Muscle layer of colon (tissue), 2 donors: ENCODE measurements at regions not wholly inside any gene's neighbourhood (a gene's known extent, or its start where the extent isn't known, plus 50 kb on each side); places are given as distances from the start of the nearest gene placed in this dataset.

Experiments used
- H3K27ac ChIP-seq: one replicate; pipeline ENCODE4 v1.7.0; 2013; ENCODE audit warnings: low read depth, mild to moderate bottlenecking, low read length, moderate library complexity
- H3K27me3 ChIP-seq, 2 donors: one replicate each; pipeline ENCODE4 v1.7.0; 2013; ENCODE audit warnings: low read length in 2 of 2, mild to moderate bottlenecking in 2 of 2; ENCODE audit not compliant: insufficient read depth in 2 of 2, control insufficient read depth in 1 of 2
- H3K36me3 ChIP-seq: one replicate; pipeline ENCODE4 v1.7.0; 2013; ENCODE audit warnings: mild to moderate bottlenecking, low read length; ENCODE audit not compliant: insufficient read depth
- H3K4me1 ChIP-seq: one replicate; pipeline ENCODE4 v1.7.0; 2013; ENCODE audit warnings: mild to moderate bottlenecking, low read length; ENCODE audit not compliant: insufficient read depth
- H3K4me3 ChIP-seq, 2 donors: one replicate each; pipeline ENCODE4 v1.7.0; 2013; ENCODE audit warnings: low read length in 2 of 2, low read depth in 1 of 2, mild to moderate bottlenecking in 1 of 2, moderate library complexity in 1 of 2
- H3K9ac ChIP-seq: one replicate; pipeline ENCODE4 v1.7.0; 2013; ENCODE audit warnings: low read length
- H3K9me3 ChIP-seq: one replicate; pipeline ENCODE4 v1.7.0; 2013; ENCODE audit warnings: mild to moderate bottlenecking, low read length
- donor health status: abdominal sarcoma.
- donor health status: Adenocarcinoma of cecum.

- Histone ChIP-seq H3K27me3 (no peaks in the 10 kb centered on the region), H3K9ac (no peak overlapping the region), H3K9me3 (no peaks in the 10 kb centered on the region), H3K27ac (no peak overlapping the region), H3K4me3 (no peak overlapping the region), H3K36me3 (no peaks in the 10 kb centered on the region), H3K4me1 (no peaks in the 10 kb centered on the region)
Observed at GRCh38 chr9:71237051-71237450, 115.6 kb upstream of the TRPM3 start.

DNA sequence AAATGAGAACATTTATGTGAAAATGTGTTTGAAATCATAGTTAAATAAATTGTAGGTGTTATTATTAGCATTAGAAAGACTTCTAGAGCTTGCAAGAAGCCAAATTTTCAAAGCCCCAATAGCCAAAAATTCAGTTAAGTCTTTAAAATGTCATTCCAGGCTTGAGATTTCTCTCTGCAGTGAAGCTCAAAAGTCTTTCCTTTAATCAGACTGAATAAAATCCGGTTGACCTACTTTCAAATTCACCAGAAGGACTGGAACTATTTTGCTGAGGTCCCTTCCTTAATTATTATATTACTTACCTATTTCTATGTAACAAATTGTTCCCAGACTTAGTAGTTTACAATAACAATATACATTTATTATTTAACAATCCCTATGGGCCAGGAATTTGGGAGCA, 112.2 kb upstream of the TRPM3 start:
- H3K36me3 ChIP-seq, result no peaks in the 10 kb centered on the region
- no peaks in the 10 kb centered on the region for H3K4me1 ChIP-seq
- H3K9me3 ChIP-seq, result no peaks in the 10 kb centered on the region
- no peaks in the 10 kb centered on the region for H3K27me3 ChIP-seq
- H3K9ac ChIP-seq, result no peak overlapping the region
- no peak overlapping the region for H3K27ac ChIP-seq
- no peak overlapping the region for H3K4me3 ChIP-seq

- H3K27me3 ChIP-seq, result no peaks in the 10 kb centered on the region
- no peaks in the 10 kb centered on the region for H3K36me3 ChIP-seq
- no peak overlapping the region for H3K9ac ChIP-seq
- H3K27ac ChIP-seq, result no peak overlapping the region
- no peaks in the 10 kb centered on the region for H3K9me3 ChIP-seq
- H3K4me1 ChIP-seq, result no peaks in the 10 kb centered on the region
- no peak overlapping the region for H3K4me3 ChIP-seq
Observed at GRCh38 chr9:71223953-71224538, 102.6 kb upstream of the TRPM3 start.

- H3K4me1 ChIP-seq, result no peaks in the 10 kb centered on the region
- H3K27ac ChIP-seq, result no peak overlapping the region
- no peak overlapping the region for H3K4me3 ChIP-seq
- peaks cover 3% of the 10 kb centered on the region for H3K9me3 ChIP-seq
- H3K36me3 ChIP-seq, result no peaks in the 10 kb centered on the region
- no peak overlapping the region for H3K9ac ChIP-seq
- H3K27me3 ChIP-seq, result no peaks in the 10 kb centered on the region
Observed at GRCh38 chr9:71218774-71219173, 97.4 kb upstream of the TRPM3 start.

GRCh38 chr9:71213633-71214032, 92.2 kb upstream of the TRPM3 start:
- Histone ChIP-seq H3K27me3 (no peaks in the 10 kb centered on the region), H3K4me3 (no peak overlapping the region), H3K36me3 (no peaks in the 10 kb centered on the region), H3K27ac (no peak overlapping the region), H3K4me1 (no peaks in the 10 kb centered on the region), H3K9me3 (peaks cover 8% of the 10 kb centered on the region), H3K9ac (no peak overlapping the region)

DNA sequence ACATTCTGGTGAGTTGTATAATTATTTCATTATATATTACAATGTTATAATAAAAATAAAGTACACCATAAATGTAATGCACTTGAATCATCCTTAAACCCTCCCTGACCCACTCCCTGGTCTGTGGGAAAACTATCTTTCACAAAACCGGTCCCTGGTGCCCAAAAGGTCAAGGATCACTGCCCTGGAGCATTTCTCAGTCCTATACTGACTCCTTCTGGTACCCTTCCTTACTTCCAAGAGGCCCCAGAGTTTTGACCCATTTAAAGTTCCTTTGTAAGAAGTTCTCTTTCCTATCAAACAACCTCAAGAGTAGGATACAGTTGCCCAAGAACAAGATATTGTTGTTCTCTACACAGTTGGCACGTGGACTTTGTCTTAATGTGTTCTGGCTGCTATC, 88.9 kb upstream of the TRPM3 start:
- Histone ChIP-seq H3K9me3 (peaks cover 8% of the 10 kb centered on the region), H3K4me1 (no peaks in the 10 kb centered on the region), H3K36me3 (no peaks in the 10 kb centered on the region)

DNA sequence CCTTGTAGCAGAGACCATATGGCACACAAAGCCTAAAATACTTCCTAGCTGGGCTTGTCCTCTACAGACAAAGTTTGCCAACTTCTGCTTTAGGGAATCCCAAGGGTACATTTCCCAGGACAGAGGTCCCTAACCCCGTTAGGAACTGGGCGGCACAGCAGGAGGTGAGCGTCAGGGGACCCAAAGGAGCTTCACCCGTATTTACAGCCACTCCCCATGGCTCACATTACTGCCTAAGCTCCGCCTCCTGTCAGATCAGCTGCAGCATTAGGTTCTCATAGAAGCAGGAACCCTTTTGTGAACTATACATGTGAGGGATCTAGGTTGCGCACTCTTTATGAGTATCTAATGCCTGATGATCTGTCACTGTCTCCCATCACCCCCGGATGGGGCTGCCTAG, 88.5 kb upstream of the TRPM3 start:
- no peak overlapping the region for H3K4me3 ChIP-seq
- peaks cover 8% of the 10 kb centered on the region for H3K9me3 ChIP-seq
- no peaks in the 10 kb centered on the region for H3K4me1 ChIP-seq
- no peak overlapping the region for H3K9ac ChIP-seq
- H3K36me3 ChIP-seq, result no peaks in the 10 kb centered on the region
- H3K27me3 ChIP-seq, result no peaks in the 10 kb centered on the region
- H3K27ac ChIP-seq, result no peak overlapping the region

More for the DNA sequence above, 88.9 kb upstream of the TRPM3 start:
- H3K4me3 ChIP-seq, result no peak overlapping the region
- H3K27ac ChIP-seq, result no peak overlapping the region
- H3K27me3 ChIP-seq, result no peaks in the 10 kb centered on the region
- H3K9ac ChIP-seq, result no peak overlapping the region

DNA sequence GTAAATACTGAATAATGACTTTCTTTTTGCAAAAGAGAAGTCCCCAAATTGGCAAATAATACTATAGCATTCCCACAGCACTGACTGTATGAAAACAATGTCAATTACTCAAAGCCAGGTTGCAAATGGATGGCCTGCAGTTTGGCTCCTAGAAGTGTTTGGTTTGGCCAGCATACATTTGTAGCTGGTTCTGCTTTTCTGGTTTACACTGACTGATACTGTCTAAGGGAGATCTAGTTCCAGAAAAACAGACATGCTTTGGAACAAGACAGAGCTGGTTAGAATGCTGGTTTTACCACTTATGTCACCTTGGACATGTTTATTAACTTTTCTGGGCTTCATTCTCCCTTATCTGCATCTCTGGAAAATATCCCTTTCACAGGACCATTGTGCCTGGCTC, 81.5 kb upstream of the TRPM3 start:
- H3K9ac ChIP-seq, result no peak overlapping the region
- H3K4me1 ChIP-seq, result no peaks in the 10 kb centered on the region
- no peaks in the 10 kb centered on the region for H3K36me3 ChIP-seq

GRCh38 chr9:71191708-71192107, 70.3 kb upstream of the TRPM3 start:
- Histone ChIP-seq H3K36me3 (no peaks in the 10 kb centered on the region), H3K4me1 (no peaks in the 10 kb centered on the region), H3K27ac (no peak overlapping the region), H3K9ac (no peak overlapping the region), H3K9me3 (no peaks in the 10 kb centered on the region), H3K4me3 (no peak overlapping the region), H3K27me3 (no peaks in the 10 kb centered on the region)

More for the DNA sequence above, 81.5 kb upstream of the TRPM3 start:
- Histone ChIP-seq H3K9me3 (no peaks in the 10 kb centered on the region), H3K27me3 (no peaks in the 10 kb centered on the region), H3K27ac (no peak overlapping the region), H3K4me3 (no peak overlapping the region)

- Histone ChIP-seq H3K9me3 (no peaks in the 10 kb centered on the region), H3K27me3 (no peaks in the 10 kb centered on the region), H3K36me3 (no peaks in the 10 kb centered on the region), H3K27ac (no peak overlapping the region), H3K4me3 (no peak overlapping the region), H3K9ac (no peak overlapping the region), H3K4me1 (no peaks in the 10 kb centered on the region)
Observed at GRCh38 chr9:71183251-71183650, 61.8 kb upstream of the TRPM3 start.

DNA sequence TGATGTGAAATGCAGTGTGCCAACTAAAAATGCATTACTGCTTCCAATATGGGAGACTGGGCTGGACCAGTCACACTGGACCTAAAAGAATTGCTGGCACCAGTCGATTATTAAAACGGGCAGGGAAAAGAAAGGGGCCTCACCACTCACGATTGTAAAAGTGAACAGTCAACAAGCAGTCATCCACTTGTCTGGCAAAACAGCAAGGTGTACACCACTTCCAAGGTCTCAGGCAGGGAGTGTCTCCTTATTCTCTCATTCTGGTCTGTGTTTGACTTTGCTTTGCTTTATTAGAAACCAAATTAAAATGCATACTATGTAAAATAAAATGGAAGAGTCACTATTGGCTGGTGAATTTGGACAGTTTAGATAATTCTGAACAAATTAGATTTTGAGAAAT, 57.8 kb upstream of the TRPM3 start:
- no peak overlapping the region for H3K4me3 ChIP-seq
- H3K9ac ChIP-seq, result no peak overlapping the region
- no peaks in the 10 kb centered on the region for H3K27me3 ChIP-seq
- no peaks in the 10 kb centered on the region for H3K9me3 ChIP-seq
- no peak overlapping the region for H3K27ac ChIP-seq
- H3K36me3 ChIP-seq, result no peaks in the 10 kb centered on the region
- H3K4me1 ChIP-seq, result no peaks in the 10 kb centered on the region

DNA sequence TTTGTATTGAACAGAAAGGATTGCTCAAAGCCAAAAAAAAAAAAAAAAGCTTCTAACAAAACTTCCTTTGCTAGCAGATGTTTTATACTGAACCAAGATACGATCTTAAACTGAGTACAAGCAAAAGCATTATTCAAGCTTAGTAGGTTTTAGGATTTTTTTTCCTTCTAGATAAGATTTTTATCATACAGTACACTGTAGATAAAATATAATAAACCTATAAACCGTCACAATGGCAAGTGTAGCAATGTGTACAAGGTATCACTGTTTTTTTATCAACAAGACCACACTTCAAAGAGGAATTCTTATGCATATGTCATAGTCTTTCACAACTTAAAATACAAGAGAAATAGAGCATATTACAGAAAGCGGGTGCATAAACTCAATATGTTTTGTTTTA, 56.5 kb upstream of the TRPM3 start:
- no peaks in the 10 kb centered on the region for H3K9me3 ChIP-seq
- H3K4me3 ChIP-seq, result no peak overlapping the region
- H3K9ac ChIP-seq, result no peak overlapping the region
- H3K27ac ChIP-seq, result no peak overlapping the region
- H3K36me3 ChIP-seq, result no peaks in the 10 kb centered on the region
- H3K27me3 ChIP-seq, result no peaks in the 10 kb centered on the region
- H3K4me1 ChIP-seq, result no peaks in the 10 kb centered on the region
